GM18861 (cell line): ENCODE measurements at regions not wholly inside any gene's neighbourhood (a gene's known extent, or its start where the extent isn't known, plus 50 kb on each side); places are given as distances from the start of the nearest gene placed in this dataset.

Source experiments
- ATAC-seq: cut with Tn5 transposase; IDR thresholded peaks from one replicate; pipeline ENCODE4 v1.9.1; 2021; ENCODE audit not compliant: unreplicated experiment

- ATAC-seq, result no peak
These were observed 263.8 kb downstream of the SYK start for GRCh38 chr9:91065231-91066041.

- no peak for ATAC-seq
These were observed 264.4 kb downstream of the SYK start for GRCh38 chr9:91066042-91066415.

- ATAC-seq, result no peak
These were observed 265.2 kb downstream of the SYK start for GRCh38 chr9:91066856-91067255.

GRCh38 chr9:91067306-91067860, 265.8 kb downstream of the SYK start:
- no peak for ATAC-seq

GRCh38 chr9:91071184-91071990, 269.8 kb downstream of the SYK start:
- ATAC-seq, result no peak

GRCh38 chr9:91073049-91073810, 271.6 kb downstream of the SYK start:
- ATAC-seq, result no peak

GRCh38 chr9:91073811-91074771, 272.5 kb downstream of the SYK start:
- ATAC-seq, result no peak

- ATAC-seq, result no peak
These were observed 273.2 kb downstream of the SYK start for GRCh38 chr9:91074866-91075265.

GRCh38 chr9:91075279-91075678, 273.7 kb downstream of the SYK start:
- ATAC-seq, result no peak

GRCh38 chr9:91077624-91078368, 276.2 kb downstream of the SYK start:
- ATAC-seq, result no peak

- ATAC-seq, result no peak
These were observed 276.7 kb downstream of the SYK start for GRCh38 chr9:91078369-91078695.

GRCh38 chr9:91082731-91083130, 279.0 kb downstream of the AUH start:
- no peak for ATAC-seq

GRCh38 chr9:91084896-91085516, 276.7 kb downstream of the AUH start:
- ATAC-seq, result no peak

- no peak for ATAC-seq
These were observed 276.0 kb downstream of the AUH start for GRCh38 chr9:91085517-91086291.

GRCh38 chr9:91086657-91087461, 274.9 kb downstream of the AUH start:
- ATAC-seq, result no peak

GRCh38 chr9:91087462-91087759, 274.3 kb downstream of the AUH start:
- no peak for ATAC-seq

GRCh38 chr9:91089405-91090129, 272.2 kb downstream of the AUH start:
- ATAC-seq, result no peak
